OCI-LY1 (cell line): ENCODE measurements at regions not wholly inside any gene's neighbourhood (a gene's known extent, or its start where the extent isn't known, plus 50 kb on each side); places are given as distances from the start of the nearest gene placed in this dataset.

Experiments
- CTCF ChIP-seq: fragments of 200-600 bp; sonication (generic), shearing (Covaris generic); IDR thresholded peaks from 2 replicates; pipeline ENCODE4 v1.5.1; 2017; ENCODE audit warnings: mild to moderate bottlenecking, antibody characterized with exemption, low read length, moderate library complexity, mixed read lengths
- EZH2 ChIP-seq: fragments of 200-600 bp; sonication (generic), shearing (Covaris generic); IDR thresholded peaks from 2 replicates; pipeline ENCODE4 v1.8.0; 2017; ENCODE audit warnings: borderline replicate concordance, mixed run types, mild to moderate bottlenecking, antibody characterized with exemption, low read length, moderate library complexity, mixed read lengths

GRCh38 chr2:207471261-207471660 lies 58.5 kb upstream of the CREB1 start:
- TF ChIP-seq CTCF (no peak), EZH2 (no peak)
